HG03103 (cell line): ENCODE measurements at regions not wholly inside any gene's neighbourhood (a gene's known extent, or its start where the extent isn't known, plus 50 kb on each side); places are given as distances from the start of the nearest gene placed in this dataset.

Experiments used
- ATAC-seq: cut with Tn5 transposase; IDR thresholded peaks from one replicate; pipeline ENCODE4 v1.9.1; 2021; ENCODE audit warnings: low read depth; ENCODE audit not compliant: unreplicated experiment

DNA sequence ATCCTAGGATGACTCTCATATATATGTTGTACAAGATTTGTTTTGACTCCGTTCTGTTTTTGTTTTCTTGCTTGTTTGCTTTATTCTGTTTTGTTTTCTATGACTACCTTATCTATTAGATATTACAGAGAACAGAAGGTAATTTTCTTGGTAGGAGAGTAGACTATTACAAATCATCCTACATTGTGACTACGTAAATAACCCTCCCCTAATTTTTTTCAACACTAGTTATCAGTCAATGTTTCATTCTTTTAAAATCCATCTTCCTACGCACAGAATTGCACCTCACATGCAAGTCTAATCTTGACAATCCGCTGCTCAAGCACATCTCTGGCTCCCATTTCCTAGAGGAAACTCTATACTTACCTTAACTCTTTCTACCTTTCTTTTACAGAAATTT is 792.3 kb upstream of the PIK3C3 start:
- ATAC-seq = no peak

DNA sequence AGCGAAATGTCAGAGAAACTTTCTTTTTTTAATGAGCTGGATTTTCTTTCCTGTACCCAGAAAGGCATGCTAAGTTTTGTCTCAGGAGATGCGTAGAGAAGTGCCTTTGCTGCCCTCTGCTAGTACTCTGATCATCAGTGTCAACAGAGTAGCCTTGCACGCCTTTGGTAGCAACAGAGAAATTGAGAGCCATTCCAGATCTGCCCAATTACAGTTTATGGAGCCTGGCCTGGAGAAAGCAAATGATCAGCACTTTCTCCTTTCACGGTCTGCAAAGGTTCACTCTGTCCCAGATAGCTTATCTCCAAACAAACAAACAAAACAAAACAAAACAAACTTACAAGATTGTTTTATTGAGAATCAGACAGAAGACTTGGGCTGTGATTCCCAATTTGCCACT is 792.8 kb upstream of the PIK3C3 start:
- no peak for ATAC-seq

DNA sequence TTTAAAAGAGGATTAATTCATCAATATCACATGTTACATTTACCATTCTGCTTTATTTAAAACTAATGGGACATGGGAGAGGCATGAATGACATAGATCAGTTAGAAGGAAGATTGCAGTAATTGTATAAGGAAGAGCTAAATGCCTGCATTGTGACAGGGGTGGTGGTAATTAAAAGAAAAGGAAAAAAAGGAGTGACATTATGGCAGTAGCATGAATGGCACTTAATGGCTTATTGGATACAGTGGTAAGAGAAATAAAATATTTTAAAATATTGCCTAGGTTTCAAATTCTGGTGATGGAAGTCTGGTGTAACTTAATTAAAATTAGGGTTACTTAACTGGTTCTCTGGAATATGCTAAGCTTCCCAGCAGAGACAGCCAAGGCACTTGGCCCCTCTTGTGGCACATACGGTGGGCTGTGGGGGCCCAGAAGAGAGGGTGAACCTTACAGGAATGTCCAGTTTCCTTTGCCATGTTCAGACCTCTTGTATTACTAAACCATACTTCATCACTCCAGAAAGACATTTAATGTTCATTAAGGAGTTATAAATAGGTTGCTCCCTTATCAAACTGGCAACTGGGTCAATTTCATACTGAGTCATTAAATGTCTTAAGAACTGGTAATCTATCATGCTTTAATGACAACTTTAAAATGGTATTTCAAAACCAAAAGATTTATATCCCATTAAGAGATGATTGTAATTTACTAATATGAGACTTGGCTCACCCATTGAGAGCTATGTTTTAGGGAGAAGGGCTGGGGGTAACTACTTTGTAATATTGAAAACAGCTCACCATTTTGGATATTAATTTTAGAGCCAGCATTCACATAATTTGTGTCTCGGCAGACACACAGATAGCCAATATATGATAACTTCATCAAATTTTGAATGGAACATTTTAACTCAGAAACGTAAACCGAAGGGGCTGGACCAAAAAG is 798.9 kb upstream of the PIK3C3 start:
- ATAC-seq = no peak

DNA sequence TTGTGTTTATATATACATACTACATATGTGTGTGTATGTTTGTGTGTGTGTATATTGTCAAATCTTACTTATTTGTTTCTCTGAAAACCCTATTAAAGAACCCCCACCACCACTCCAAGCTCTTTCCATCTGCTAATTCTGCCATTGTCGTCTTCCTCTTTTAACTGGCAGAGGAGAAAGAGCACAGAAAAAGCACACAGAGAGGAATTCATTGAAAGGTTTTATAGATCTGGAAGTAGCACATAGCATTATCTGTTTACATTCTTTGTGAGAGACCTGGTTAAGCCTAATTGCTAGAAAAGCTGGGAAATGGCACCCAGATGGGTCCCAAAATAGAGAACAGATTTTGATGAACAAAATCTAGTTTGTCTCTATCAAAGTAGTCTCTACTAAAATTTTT is 800.0 kb upstream of the PIK3C3 start:
- ATAC-seq = no peak

DNA sequence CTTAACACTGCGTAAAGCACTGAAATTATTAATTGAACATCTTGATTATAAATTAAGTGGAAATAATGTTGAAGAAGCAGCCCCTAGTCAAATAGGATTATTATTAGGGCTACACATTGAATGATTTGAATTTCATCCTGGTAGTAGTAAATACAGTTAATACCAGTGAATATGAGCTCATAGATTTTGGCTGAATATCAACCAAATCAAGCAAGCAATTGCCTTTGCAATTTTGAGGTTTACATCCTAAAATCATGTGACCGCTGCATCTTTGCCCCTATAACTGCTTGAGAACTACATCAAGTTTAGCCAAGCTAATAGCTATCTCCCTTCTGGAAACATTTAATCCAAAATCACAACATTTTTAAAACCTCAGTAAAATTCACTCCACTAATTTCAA is 801.2 kb upstream of the PIK3C3 start:
- no peak for ATAC-seq

DNA sequence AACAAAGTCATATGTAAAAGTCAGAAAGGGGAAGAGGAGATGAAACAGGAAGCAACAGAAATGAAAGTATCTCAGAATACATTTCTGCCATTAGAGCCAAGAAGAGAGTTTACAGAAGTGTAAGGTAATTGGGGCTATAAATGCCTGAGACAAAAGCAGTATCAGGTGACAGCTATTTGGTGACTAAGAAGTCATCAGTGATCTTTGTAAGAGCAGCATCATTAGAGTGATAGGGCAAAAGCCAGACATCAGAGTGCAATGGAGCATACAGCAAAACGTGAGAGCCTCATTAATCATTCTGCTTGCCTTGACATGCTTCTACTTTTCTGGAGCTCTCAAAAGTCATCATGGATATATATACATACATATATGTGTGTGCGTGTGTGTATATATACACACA is 804.7 kb upstream of the PIK3C3 start:
- ATAC-seq = no peak

DNA sequence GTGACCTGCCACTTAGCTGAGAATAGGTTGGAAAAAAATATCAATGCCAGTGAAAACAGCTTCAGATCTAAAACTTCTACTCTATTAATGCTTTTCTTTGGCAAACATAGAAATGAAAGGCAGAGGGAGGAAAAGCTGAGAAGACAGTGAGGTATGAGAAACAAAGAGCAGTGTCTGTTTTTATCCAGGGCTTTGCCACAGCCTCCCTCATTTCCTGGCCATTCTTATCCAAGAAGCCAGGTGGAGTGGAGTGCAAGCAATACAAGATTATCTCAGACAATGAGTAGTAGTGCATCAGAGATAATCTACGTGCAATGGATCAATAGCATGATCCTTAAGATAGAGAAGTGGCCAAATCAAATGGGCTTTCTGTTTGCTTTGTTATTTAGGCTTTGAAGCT is 808.7 kb upstream of the PIK3C3 start:
- no peak for ATAC-seq

DNA sequence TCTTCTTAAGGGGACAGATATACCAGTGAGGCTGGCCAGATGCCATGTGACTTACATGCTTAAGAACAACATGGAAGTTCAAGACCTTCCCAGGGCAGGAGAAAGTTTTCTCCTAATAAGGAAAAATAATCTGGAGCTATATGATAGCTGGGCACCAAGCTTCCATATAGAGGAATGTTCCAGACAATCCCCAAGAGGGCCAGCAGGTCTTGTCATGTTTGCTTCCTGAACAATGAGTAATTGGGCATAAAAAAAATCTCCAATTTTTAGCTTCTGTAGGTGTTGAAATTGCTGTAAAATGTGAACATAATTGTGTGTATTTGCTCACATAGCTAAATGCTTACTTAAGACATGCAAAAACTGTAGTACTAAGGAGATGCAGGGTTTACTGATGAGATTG is 809.5 kb upstream of the PIK3C3 start:
- no peak for ATAC-seq

DNA sequence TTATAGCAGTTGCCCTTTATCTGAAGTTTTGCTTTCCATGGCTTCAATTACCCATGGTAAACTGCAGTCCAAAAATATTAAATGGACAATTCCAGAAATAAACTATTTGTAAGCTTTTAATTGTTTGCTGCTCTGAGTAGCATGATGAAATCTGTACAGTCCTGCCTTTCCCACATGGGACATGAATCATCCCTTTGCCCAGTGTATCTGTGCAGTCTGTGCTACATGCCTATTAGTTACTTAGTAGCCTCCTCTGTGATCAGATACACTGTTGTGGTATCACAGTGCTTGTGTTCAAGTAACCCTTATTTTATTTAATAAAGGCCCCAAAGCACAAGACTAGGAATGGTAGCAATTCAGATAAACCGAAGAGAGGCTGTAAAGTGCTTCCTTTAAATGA is 810.6 kb upstream of the PIK3C3 start:
- ATAC-seq = no peak

DNA sequence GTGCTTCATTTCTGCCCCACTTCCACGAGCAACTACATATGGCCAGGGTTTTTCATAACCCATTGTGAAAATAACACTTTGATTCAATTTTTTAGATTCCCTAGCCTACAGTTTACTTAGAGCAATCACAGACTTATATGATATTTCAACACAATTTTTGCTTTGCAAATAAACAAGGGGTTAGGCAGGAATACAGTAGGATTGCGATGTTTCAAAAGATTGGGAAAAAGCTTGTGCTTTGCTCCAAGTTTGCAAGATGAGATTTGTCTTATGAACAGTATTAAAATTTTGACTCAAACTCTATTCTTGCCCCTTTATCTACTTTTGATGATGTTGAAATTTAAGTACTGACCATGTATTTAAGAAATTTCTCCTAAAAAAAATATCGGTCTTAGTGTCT is 814.5 kb upstream of the PIK3C3 start:
- ATAC-seq = no peak

DNA sequence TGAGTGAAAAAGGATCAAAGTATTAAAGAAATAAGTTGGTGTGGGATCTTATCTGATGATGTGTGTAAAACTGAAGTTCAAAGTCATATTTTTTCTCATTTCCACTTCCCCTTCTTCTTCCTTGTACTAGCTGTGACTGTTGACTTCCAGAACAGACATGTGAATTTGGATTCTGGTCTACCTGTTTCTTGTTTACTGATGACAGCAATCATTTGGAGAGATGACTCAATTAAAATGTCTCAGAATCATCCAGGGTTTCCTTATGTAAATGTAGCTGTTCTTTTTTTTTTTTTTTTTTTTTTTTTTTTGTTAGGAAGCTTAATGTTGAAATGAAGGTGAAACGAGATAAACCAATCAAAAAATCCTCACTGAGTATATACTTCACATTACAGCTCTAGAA is 819.9 kb upstream of the PIK3C3 start:
- no peak for ATAC-seq

DNA sequence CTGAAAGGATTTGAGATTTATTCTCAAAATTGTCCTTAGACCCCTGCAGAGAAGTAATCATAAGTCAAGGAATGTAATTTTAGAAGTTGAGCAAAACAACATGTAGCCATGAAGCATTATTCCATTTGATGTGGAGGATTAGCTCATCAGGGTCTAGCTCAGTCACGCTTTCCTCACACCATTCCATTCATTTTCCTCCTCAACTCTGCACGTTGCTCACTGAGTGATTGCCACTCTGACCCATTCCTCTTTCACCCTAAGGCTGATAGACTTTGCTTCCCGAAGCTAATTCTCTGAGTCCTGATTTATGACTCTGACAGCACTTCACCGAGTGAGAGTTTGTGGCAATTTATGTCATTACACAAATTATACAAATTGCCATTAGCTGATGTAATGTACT is 820.6 kb upstream of the PIK3C3 start:
- ATAC-seq = no peak

DNA sequence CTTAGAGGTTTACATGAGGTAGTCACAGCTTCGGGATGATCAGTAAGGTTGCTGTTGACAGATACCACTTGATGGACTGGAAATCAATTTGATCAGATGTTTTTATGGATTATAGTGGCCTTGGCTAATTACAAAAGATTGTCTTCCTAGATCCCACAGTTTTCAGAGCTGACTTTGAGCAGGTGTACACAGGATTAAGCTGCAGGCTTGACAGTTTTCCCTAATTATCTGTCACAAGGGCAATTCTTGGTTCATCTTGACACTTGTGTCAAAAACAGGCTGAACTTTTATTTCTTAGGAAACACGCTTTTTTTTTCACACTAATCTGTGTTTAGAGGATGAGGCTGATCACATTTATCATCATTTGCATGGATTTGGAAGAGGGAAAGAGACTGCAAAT is 824.0 kb upstream of the PIK3C3 start:
- no peak for ATAC-seq

DNA sequence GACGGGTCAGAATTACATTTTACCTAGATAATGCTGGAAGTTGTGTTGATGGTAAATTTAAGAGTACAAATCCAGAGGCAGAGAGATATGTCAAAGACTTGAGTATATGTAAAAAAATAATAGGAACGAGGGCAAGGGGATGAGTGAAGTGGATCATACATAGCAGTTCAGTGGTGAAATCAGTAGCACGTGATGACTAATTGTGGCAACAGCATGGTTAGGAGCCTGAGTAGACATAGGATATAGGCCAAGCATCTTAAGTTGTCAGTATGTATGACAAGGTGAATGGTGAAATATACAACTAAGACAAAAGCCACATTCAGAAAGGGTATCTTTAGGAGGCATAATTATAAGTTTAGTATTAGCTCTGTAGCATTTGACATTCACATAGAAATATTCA is 826.5 kb upstream of the PIK3C3 start:
- no peak for ATAC-seq

DNA sequence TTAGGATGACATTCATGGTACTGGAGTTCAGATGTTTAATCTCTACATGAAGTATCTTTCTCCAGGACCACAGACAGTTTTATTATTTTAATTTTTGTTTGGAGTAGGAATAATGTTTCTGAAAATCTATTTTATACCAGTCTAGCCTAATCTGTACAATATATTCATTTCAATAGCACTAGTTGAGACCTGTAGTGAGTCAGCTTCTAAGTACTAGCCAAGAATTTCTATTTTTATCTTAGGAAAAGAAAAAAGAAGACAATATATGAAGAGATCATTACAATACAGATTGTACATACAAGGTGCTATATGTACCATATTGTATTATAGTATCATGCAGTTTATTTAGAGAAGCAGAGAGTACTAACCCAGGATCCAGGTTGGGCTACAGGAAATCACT is 826.9 kb upstream of the PIK3C3 start:
- no peak for ATAC-seq

DNA sequence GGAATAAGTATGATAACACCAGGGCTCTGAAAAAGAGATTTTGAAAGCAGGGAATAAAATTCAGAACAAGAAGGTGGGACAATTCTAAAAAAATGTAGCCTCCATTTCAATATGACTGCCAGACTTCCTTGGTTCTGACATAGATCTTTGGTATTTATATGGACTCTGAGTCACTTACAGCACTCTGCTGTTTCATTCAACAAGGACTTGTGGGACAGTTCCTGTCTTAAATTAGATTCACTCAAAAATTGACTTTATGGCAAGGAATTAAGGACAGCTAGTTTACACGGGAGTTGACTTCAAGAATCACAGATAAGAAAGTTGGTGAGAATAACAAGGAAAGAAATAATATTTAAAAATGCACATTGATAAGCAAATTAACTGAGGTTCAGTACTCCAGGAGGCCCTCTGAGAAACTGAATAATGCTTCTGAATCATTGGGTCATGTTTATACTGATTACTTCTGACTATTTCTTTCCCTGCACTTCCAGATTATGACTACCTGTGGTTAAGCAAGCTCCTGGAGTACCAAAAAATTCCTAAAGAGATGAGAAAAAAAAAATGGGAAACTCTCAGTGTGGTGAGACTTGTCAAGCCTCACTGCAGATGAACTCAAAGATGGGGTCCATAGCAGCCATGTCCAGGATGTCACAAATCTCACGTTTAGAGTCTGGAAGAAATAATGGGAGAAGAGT is 828.3 kb upstream of the PIK3C3 start:
- ATAC-seq = no peak

DNA sequence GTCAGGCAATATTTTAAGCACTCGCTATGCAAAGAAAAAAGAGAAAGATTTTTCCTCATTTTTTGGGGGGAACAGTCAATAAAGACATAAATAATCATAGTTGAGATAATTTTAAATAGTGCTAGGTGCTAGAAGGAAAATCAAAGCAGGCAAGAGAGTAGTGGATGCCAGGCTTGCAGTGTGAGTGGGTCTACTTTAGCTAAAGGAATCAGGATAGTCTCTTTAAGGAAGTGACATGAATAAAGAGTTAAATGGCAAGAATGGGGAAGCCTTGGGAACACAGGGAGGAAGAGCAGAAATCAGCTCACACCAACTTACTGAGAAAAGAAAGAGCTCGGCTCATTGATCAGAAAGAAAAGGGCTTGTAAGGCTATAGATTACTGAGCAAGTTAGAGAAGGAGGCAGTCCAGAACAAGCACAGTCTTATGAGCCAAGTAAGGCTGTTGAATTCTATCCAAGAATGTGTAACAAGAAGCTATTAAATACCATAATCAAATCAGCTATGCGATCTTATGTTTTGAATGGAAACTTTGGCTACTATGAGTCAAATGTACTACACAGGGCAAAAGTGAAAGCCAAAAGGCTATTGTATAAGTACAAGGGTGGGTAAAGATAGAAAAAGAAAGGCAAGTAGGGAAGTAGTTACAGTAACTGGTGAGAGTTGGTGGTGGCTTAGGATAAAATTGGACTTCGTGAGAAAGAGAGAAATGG is 833.8 kb upstream of the PIK3C3 start:
- ATAC-seq = no peak

DNA sequence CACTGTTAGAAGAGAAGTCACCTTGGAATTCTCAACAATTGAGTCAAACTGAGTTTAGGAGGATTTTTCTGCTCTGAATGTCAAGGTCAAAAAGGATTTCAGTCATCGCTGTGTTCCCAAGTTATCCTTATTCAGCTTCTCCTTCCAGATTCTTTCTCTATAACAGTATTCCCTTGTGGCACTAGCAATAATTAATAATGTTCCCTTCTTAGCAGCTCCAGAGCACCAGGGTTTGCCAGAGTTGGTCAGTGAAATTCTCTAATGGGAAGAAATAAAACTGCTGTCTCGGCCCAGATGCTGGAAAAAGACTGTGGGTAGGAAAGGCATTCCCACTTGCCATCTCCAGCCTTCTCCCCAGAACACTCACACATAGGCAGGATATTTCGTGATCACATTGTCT is 836.0 kb upstream of the PIK3C3 start:
- no peak for ATAC-seq

DNA sequence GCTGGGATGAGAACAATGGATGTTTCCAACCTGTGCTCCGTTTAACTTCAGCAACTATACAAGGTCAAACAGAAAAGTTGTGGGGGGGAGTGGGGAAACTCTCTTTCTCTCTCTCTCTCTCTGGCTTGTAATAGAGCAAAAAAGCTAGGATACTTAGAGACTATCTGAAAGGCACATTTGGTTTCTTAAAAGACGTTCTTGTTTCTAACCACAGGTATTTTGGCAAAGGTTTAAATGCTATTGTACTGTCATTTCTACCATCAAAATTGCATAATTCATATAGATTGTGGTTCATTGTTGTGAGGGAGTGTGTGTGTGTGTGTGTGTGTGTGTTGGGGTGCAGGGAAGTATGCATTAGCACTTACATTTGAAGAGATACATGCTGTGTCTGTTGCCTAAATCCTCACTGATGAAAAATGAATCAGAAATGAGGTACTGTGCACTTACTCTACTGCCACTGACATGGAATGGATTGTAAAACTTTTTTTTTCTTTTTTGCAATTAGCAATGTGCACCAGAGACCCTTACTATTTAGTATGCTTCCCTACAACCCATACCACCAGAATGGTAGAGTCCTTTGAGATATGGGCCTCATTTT is 841.0 kb upstream of the PIK3C3 start:
- no peak for ATAC-seq

DNA sequence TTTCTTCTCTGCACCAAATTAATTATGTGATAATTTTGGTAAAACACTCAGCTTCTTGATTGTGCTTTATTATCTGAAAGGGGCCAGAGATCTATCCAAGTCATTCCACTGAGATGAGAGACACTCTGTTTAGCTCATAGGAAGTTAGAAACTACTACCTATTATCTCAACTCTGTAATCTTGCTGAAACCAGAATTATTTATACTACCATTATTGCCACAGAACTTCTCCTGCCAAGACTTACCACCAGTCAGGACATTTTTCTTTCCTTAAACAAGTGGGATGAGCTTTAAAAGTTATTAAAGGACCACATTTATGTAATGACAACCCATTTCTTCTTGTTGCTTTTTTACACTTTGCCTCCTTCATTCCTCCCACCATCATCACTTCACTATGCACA is 855.6 kb upstream of the PIK3C3 start:
- no peak for ATAC-seq

DNA sequence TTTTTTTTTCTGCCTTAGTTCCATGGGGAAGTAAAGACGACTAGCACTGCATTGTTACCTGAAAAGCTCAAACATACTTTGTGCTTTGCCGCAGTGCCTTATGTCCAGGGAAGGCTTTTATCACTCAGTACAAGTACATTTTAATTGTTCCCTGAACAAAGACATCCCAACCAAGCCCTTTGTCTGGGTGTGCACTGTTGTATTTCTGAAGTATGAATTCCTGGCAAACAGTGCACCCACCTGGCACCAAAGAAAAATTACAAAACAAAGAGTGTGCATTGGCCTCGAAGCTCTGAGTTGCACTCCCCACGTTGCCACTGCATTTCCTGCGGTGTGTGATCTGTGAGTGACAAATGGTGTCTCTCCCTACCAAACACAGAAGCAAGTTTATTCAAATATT is 858.5 kb upstream of the PIK3C3 start:
- ATAC-seq = no peak
